CD4-positive, alpha-beta memory T cell (primary cell): ENCODE measurements at regions not wholly inside any gene's neighbourhood (a gene's known extent, or its start where the extent isn't known, plus 50 kb on each side); places are given as distances from the start of the nearest gene placed in this dataset.
A peak's percentile ranks its signal among the peaks of the same experiment; 100 is the strongest.

Source experiments
- CTCF ChIA-PET: fragments of 350-600 bp; sonication (Branson Sonifier 250); formaldehyde crosslinking; loops from one replicate; lab custom pipeline; 2021; ENCODE audit warnings: inconsistent platforms; ENCODE audit not compliant: partially characterized antibody; lab: Charles Lee
- POLR2A ChIA-PET: fragments of 350-600 bp; sonication (Branson Sonifier 250); formaldehyde crosslinking; loops from one replicate; lab custom pipeline; 2021; ENCODE audit not compliant: partially characterized antibody; lab: Charles Lee
- DNase-seq, 5 donors: peaks; one replicate each; pipeline versions ENCODE4 v3.0.0 to v3.0.0-alpha.2; 2020 to 2022; ENCODE audit warnings: mixed read lengths in 1 of 5
- H3K27ac ChIP-seq: one replicate; pipeline ENCODE4 v1.7.0; 2013; ENCODE audit warnings: low read depth, low read length
- H3K27me3 ChIP-seq: 2 replicates; pipeline ENCODE4 v1.7.0; 2013; ENCODE audit warnings: mild to moderate bottlenecking, low read length, moderate library complexity; ENCODE audit not compliant: insufficient read depth
- H3K36me3 ChIP-seq: 2 replicates; pipeline ENCODE4 v1.7.0; 2013; ENCODE audit warnings: mild to moderate bottlenecking, low read length, moderate library complexity; ENCODE audit not compliant: insufficient read depth
- H3K4me1 ChIP-seq: 2 replicates; pipeline ENCODE4 v1.7.0; 2013; ENCODE audit warnings: mild to moderate bottlenecking, low read length, moderate library complexity; ENCODE audit not compliant: insufficient read depth
- H3K4me3 ChIP-seq, 2 donors: one replicate each; pipeline ENCODE4 v1.7.0; 2013; ENCODE audit warnings: low read length in 2 of 2, mild to moderate bottlenecking in 1 of 2
- H3K9me3 ChIP-seq, 2 donors: one replicate each; pipeline ENCODE4 v1.7.0; 2013; ENCODE audit warnings: low read length in 2 of 2, control low read depth in 1 of 2; ENCODE audit not compliant: control insufficient read depth in 1 of 2
- H3K27ac Mint-ChIP-seq, 7 donors: one replicate each; pipeline ENCODE4 v1.8.0; 2020 to 2021; ENCODE audit warnings: mixed read lengths in 7 of 7, mild to moderate bottlenecking in 6 of 7, inconsistent platforms in 3 of 7, moderate library complexity in 3 of 7
- H3K27me3 Mint-ChIP-seq, 2 donors: one replicate each; pipeline ENCODE4 v1.8.0; 2020 to 2021; ENCODE audit warnings: mixed read lengths in 2 of 2
- H3K36me3 Mint-ChIP-seq, 2 donors: one replicate each; pipeline ENCODE4 v1.8.0; 2020 to 2021; ENCODE audit warnings: mixed read lengths in 2 of 2, inconsistent platforms in 1 of 2, mild to moderate bottlenecking in 1 of 2
- H3K4me1 Mint-ChIP-seq, 4 donors: one replicate each; pipeline ENCODE4 v1.8.0; 2020 to 2021; ENCODE audit warnings: mixed read lengths in 4 of 4, mild to moderate bottlenecking in 1 of 4
- H3K4me3 Mint-ChIP-seq, 8 donors: one replicate each; pipeline ENCODE4 v1.8.0; 2020 to 2021; ENCODE audit warnings: mixed read lengths in 8 of 8, mild to moderate bottlenecking in 7 of 8, moderate library complexity in 6 of 8, inconsistent platforms in 3 of 8
- H3K9me3 Mint-ChIP-seq, 8 donors: one replicate each; pipeline ENCODE4 v1.8.0; 2020 to 2021; ENCODE audit warnings: mixed read lengths in 8 of 8, mild to moderate bottlenecking in 5 of 8, inconsistent platforms in 3 of 8, moderate library complexity in 1 of 8
- intact Hi-C: fragments of 100-400 bp; cut with micrococcal nuclease; formaldehyde crosslinking; loops from one replicate; pipeline ENCODE4 v1.15.1; 2023

- POLR2A ChIA-PET = interaction anchor here (0.7 kb wide), 1 partner anchor 33 kb away, joined by 3 read pairs; no protein-coding TSS in a partner anchor
- H3K4me3 Mint-ChIP-seq = peak overlapping the region in 2 of 8 donors; percentile 7 to 63
- Histone ChIP-seq H3K27me3 (no peaks in the 10 kb centered on the region), H3K36me3 (no peaks in the 10 kb centered on the region), H3K4me3 (no peak overlapping the region), H3K27ac (no peak overlapping the region), H3K9me3 (no peaks in the 10 kb centered on the region), H3K4me1 (peaks cover 42% of the 10 kb centered on the region)
- intact Hi-C loops = no loop called here
- peaks cover 32 to 48% (median 40%) of the 10 kb centered on the region in 4 donors for H3K4me1 Mint-ChIP-seq
- peaks cover 2 to 24% (median 16%) of the 10 kb centered on the region in 8 donors for H3K9me3 Mint-ChIP-seq
- CTCF ChIA-PET = interaction anchor here (1.5 to 1.6 kb wide), 4 partner anchors 32 to 490 kb away, joined by 3 to 6 read pairs (median 4); no protein-coding TSS in a partner anchor
- no peaks in the 10 kb centered on the region for H3K27me3 Mint-ChIP-seq
- peaks cover 0 to 7% of the 10 kb centered on the region in 2 donors for H3K36me3 Mint-ChIP-seq
- H3K27ac Mint-ChIP-seq = peak overlapping the region in 1 of 7 donors; percentile 81
- no peak for DNase-seq
Measured at GRCh38 chr6:142570221-142570671, 268.4 kb downstream of the ADGRG6 start.

- no peak overlapping the region for H3K4me3 ChIP-seq
- H3K9me3 ChIP-seq = no peaks in the 10 kb centered on the region
- Mint-ChIP-seq H3K36me3 (no peaks in the 10 kb centered on the region), H3K9me3 (peaks cover 0 to 22% (median 16%) of the 10 kb centered on the region in 8 donors), H3K27ac (no peak overlapping the region), H3K27me3 (peaks cover 1 to 12% of the 10 kb centered on the region in 2 donors), H3K4me3 (no peak overlapping the region), H3K4me1 (peaks cover 0 to 14% (median 2%) of the 10 kb centered on the region in 4 donors)
- no peaks in the 10 kb centered on the region for H3K36me3 ChIP-seq
- H3K27me3 ChIP-seq = no peaks in the 10 kb centered on the region
- POLR2A ChIA-PET = no interaction called here
- DNase-seq = no peak
- no peaks in the 10 kb centered on the region for H3K4me1 ChIP-seq
- intact Hi-C loops = no loop called here
- H3K27ac ChIP-seq = no peak overlapping the region
- CTCF ChIA-PET = no interaction called here
Measured at GRCh38 chr6:142592876-142593275, 291.1 kb downstream of the ADGRG6 start.

- Mint-ChIP-seq H3K27ac (no peak overlapping the region), H3K9me3 (peaks cover 0 to 2% (median 0%) of the 10 kb centered on the region in 8 donors), H3K36me3 (no peaks in the 10 kb centered on the region), H3K4me3 (no peak overlapping the region), H3K27me3 (peaks cover under 1 to 11% of the 10 kb centered on the region in 2 donors), H3K4me1 (peaks cover 0 to 12% (median under 1%) of the 10 kb centered on the region in 4 donors)
- POLR2A ChIA-PET = no interaction called here
- no peaks in the 10 kb centered on the region for H3K36me3 ChIP-seq
- H3K4me3 ChIP-seq = no peak overlapping the region
- H3K4me1 ChIP-seq = no peaks in the 10 kb centered on the region
- CTCF ChIA-PET = no interaction called here
- DNase-seq = no peak
- no peaks in the 10 kb centered on the region for H3K9me3 ChIP-seq
- intact Hi-C loops = no loop called here
- H3K27ac ChIP-seq = no peak overlapping the region
- H3K27me3 ChIP-seq = no peaks in the 10 kb centered on the region
Measured at GRCh38 chr6:142597836-142598235, 296.0 kb downstream of the ADGRG6 start.

GRCh38 chr6:142601427-142601826, 299.6 kb downstream of the ADGRG6 start:
- ChIA-PET POLR2A (interaction anchor here (1.4 kb wide), 1 partner anchor 10 kb away, joined by 3 read pairs; no protein-coding TSS in a partner anchor), CTCF (no interaction called here)
- H3K4me1 Mint-ChIP-seq = peaks cover 0 to 12% (median 3%) of the 10 kb centered on the region in 4 donors
- intact Hi-C loops = no loop called here
- peaks cover 8 to 17% of the 10 kb centered on the region in 2 donors for H3K27me3 Mint-ChIP-seq
- H3K27me3 ChIP-seq = no peaks in the 10 kb centered on the region
- H3K9me3 ChIP-seq = no peaks in the 10 kb centered on the region
- no peak for DNase-seq
- no peak overlapping the region for H3K4me3 Mint-ChIP-seq
- H3K27ac Mint-ChIP-seq = no peak overlapping the region
- H3K36me3 Mint-ChIP-seq = no peaks in the 10 kb centered on the region
- H3K36me3 ChIP-seq = no peaks in the 10 kb centered on the region
- peaks cover 0 to 7% (median 0%) of the 10 kb centered on the region in 8 donors for H3K9me3 Mint-ChIP-seq
- H3K4me3 ChIP-seq = no peak overlapping the region
- H3K4me1 ChIP-seq = no peaks in the 10 kb centered on the region
- no peak overlapping the region for H3K27ac ChIP-seq

GRCh38 chr6:142602972-142603371, 301.2 kb downstream of the ADGRG6 start:
- Histone ChIP-seq H3K27ac (no peak overlapping the region), H3K27me3 (no peaks in the 10 kb centered on the region), H3K4me3 (no peak overlapping the region), H3K4me1 (no peaks in the 10 kb centered on the region), H3K9me3 (no peaks in the 10 kb centered on the region), H3K36me3 (no peaks in the 10 kb centered on the region)
- Mint-ChIP-seq H3K36me3 (no peaks in the 10 kb centered on the region), H3K27me3 (peaks cover 11% of the 10 kb centered on the region in 2 donors), H3K4me1 (peaks cover 0 to 4% (median 2%) of the 10 kb centered on the region in 4 donors), H3K4me3 (no peak overlapping the region), H3K9me3 (peaks cover 0 to 7% (median 0%) of the 10 kb centered on the region in 8 donors), H3K27ac (no peak overlapping the region)
- no peak for DNase-seq
- intact Hi-C loops = no loop called here
- ChIA-PET POLR2A (interaction anchor here (1.0 to 1.4 kb wide), 2 partner anchors 8 to 33 kb away, joined by 3 read pairs; no protein-coding TSS in a partner anchor), CTCF (interaction anchor here (1.1 kb wide), 1 partner anchor 33 kb away, joined by 3 read pairs; no protein-coding TSS in a partner anchor)

- CTCF ChIA-PET = no interaction called here
Measured at GRCh38 chr6:142605922-142606485, 304.2 kb downstream of the ADGRG6 start.

GRCh38 chr6:142612956-142613355, 311.1 kb downstream of the ADGRG6 start:
- Mint-ChIP-seq H3K9me3 (peaks cover 0 to 5% (median 3%) of the 10 kb centered on the region in 8 donors), H3K36me3 (no peaks in the 10 kb centered on the region), H3K27ac (no peak overlapping the region), H3K4me3 (no peak overlapping the region), H3K4me1 (no peaks in the 10 kb centered on the region), H3K27me3 (peaks cover 0 to 2% of the 10 kb centered on the region in 2 donors)
- Histone ChIP-seq H3K27ac (no peak overlapping the region), H3K27me3 (no peaks in the 10 kb centered on the region), H3K9me3 (no peaks in the 10 kb centered on the region), H3K4me3 (no peak overlapping the region), H3K4me1 (no peaks in the 10 kb centered on the region), H3K36me3 (no peaks in the 10 kb centered on the region)
- intact Hi-C loops = no loop called here
- ChIA-PET POLR2A (no interaction called here), CTCF (no interaction called here)
- no peak for DNase-seq

More at GRCh38 chr6:142605922-142606485, 304.2 kb downstream of the ADGRG6 start:
- H3K4me1 Mint-ChIP-seq = peaks cover 0 to 2% (median under 1%) of the 10 kb centered on the region in 4 donors
- intact Hi-C loops = no loop called here
- H3K27me3 Mint-ChIP-seq = peaks cover 11 to 13% of the 10 kb centered on the region in 2 donors
- no peak overlapping the region for H3K27ac ChIP-seq
- POLR2A ChIA-PET = no interaction called here
- H3K9me3 Mint-ChIP-seq = peaks cover 0 to 7% (median 0%) of the 10 kb centered on the region in 8 donors
- no peaks in the 10 kb centered on the region for H3K36me3 Mint-ChIP-seq
- no peaks in the 10 kb centered on the region for H3K4me1 ChIP-seq
- H3K36me3 ChIP-seq = no peaks in the 10 kb centered on the region
- no peak overlapping the region for H3K4me3 ChIP-seq
- no peak for DNase-seq
- no peaks in the 10 kb centered on the region for H3K9me3 ChIP-seq
- no peaks in the 10 kb centered on the region for H3K27me3 ChIP-seq
- H3K27ac Mint-ChIP-seq = no peak overlapping the region
- no peak overlapping the region for H3K4me3 Mint-ChIP-seq
